ENCODE measurements at regions not wholly inside any gene's neighbourhood (a gene's known extent, or its start where the extent isn't known, plus 50 kb on each side); places are given as distances from the start of the nearest gene placed in this dataset.

DNA sequence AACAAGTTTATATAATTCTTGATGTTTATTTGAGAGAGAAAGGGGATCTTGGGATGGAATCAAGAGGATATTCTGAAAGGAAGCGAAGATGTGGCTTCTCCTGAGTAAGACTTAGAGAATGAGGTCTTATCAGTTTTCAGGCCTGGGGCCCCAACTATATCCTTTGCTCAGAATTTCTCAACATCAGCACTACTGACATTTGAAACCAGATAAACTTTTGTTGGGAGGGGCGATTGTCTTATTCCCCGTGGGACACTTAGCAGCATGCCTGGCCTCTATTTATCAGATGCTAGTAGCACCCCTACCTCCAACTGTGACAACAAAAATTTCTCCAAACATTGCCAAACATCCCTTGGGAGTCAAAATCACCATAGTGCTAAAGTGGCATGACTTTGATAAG lies 567.7 kb downstream of the MAT2B start:
- no peak for TF ChIP-seq POLR2A (IDR thresholded peaks at IDR 0.05)
- TF ChIP-seq, protein P1, sequence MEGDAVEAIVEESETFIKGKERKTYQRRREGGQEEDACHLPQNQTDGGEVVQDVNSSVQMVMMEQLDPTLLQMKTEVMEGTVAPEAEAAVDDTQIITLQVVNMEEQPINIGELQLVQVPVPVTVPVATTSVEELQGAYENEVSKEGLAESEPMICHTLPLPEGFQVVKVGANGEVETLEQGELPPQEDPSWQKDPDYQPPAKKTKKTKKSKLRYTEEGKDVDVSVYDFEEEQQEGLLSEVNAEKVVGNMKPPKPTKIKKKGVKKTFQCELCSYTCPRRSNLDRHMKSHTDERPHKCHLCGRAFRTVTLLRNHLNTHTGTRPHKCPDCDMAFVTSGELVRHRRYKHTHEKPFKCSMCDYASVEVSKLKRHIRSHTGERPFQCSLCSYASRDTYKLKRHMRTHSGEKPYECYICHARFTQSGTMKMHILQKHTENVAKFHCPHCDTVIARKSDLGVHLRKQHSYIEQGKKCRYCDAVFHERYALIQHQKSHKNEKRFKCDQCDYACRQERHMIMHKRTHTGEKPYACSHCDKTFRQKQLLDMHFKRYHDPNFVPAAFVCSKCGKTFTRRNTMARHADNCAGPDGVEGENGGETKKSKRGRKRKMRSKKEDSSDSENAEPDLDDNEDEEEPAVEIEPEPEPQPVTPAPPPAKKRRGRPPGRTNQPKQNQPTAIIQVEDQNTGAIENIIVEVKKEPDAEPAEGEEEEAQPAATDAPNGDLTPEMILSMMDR (IDR thresholded peaks at IDR 0.05) = no peak

All from thyroid gland (tissue), 4 donors.